Gastrocnemius medialis (tissue), 4 donors: ENCODE measurements at regions not wholly inside any gene's neighbourhood (a gene's known extent, or its start where the extent isn't known, plus 50 kb on each side); places are given as distances from the start of the nearest gene placed in this dataset.

Source experiments
- ATAC-seq, 2 donors: fragments of 150-250 bp; one replicate each; pipeline ENCODE4 v1.9.1; 2016
- DNase-seq, 2 donors: peaks; one replicate each; pipeline ENCODE4 v3.0.0-alpha.2; 2019
- H3K27ac ChIP-seq, 4 donors: fragments of 200-600 bp; sonication (generic); 1 replicate in 1 of 4; 2 replicates in 3 of 4; pipeline ENCODE4 v1.5.1; 2016 to 2018; ENCODE audit warnings: mild to moderate bottlenecking in 2 of 4, moderate library complexity in 1 of 4
- H3K27me3 ChIP-seq, 3 donors: fragments of 200-600 bp; sonication (generic) in 2 of 3; 1 replicate in 1 of 3; 2 replicates in 2 of 3; pipeline versions ENCODE4 v1.5.1 to v1.6.0; 2016 to 2019; ENCODE audit warnings: mild to moderate bottlenecking in 1 of 3, moderate library complexity in 1 of 3
- H3K36me3 ChIP-seq, 2 donors: fragments of 200-600 bp; sonication (generic) in 1 of 2; one replicate each; pipeline ENCODE4 v1.5.1; 2017 to 2018
- H3K4me1 ChIP-seq, 2 donors: fragments of 200-600 bp; sonication (generic) in 1 of 2; one replicate each; pipeline ENCODE4 v1.5.1; 2016 to 2017; ENCODE audit warnings: mild to moderate bottlenecking in 2 of 2
- H3K4me3 ChIP-seq, 4 donors: fragments of 200-600 bp; sonication (generic) in 3 of 4; 1 replicate in 1 of 4; 2 replicates in 3 of 4; pipeline ENCODE4 v1.5.1; 2016 to 2019; ENCODE audit warnings: mild to moderate bottlenecking in 2 of 4
- H3K9me3 ChIP-seq, 3 donors: fragments of 200-600 bp; sonication (generic) in 2 of 3; 1 replicate in 1 of 3; 2 replicates in 2 of 3; pipeline ENCODE4 v1.5.1; 2016 to 2019
- CTCF ChIP-seq, 5 experiments: fragments of 450-650 bp in 3 of 5; fragments of 200-600 bp in 2 of 5; sonication (generic) in 2 of 5; IDR thresholded peaks in 4 of 5; conservative IDR thresholded peaks in 1 of 5; 1 replicate in 4 of 5; 2 replicates in 1 of 5; pipeline ENCODE4 v1.5.1; 2016 to 2019; ENCODE audit warnings: antibody characterized with exemption in 5 of 5, mild to moderate bottlenecking in 3 of 5, moderate library complexity in 3 of 5
- POLR2A ChIP-seq, 2 donors: fragments of 450-650 bp; IDR thresholded peaks; one replicate each; pipeline ENCODE4 v1.6.1; 2017; ENCODE audit warnings: antibody characterized with exemption in 2 of 2, mild to moderate bottlenecking in 2 of 2, moderate library complexity in 2 of 2
- in situ Hi-C, 4 donors: fragments of 200-750 bp; cut with MboI; loops; one replicate each; pipeline versions ENCODE4 v1.15.0 to v1.8.0; 2017; ENCODE audit warnings: low sequenced_read_pairs in 4 of 4
- intact Hi-C: fragments of 100-400 bp; cut with DNase I; formaldehyde crosslinking; loops from one replicate; pipeline ENCODE4 v1.15.1; 2023; ENCODE audit warnings: low total_unique reads

- no peak for TF ChIP-seq POLR2A (IDR thresholded peaks at IDR 0.05)
- TF ChIP-seq CTCF (IDR thresholded peaks at IDR 0.05 in 4 of 5, conservative IDR thresholded peaks at IDR 0.05 in 1 of 5): no peak
- Histone ChIP-seq H3K27me3 (no peaks in the 10 kb centered on the region), H3K36me3 (no peaks in the 10 kb centered on the region), H3K4me1 (no peaks in the 10 kb centered on the region), H3K9me3 (no peaks in the 10 kb centered on the region), H3K27ac (no peak overlapping the region), H3K4me3 (no peak overlapping the region)
- no peak for ATAC-seq
- intact Hi-C loops (no loop called here), in situ Hi-C loops (no loop called here)
- no peak for DNase-seq
Measured at GRCh38 chr10:8581521-8582225, 527.2 kb downstream of the GATA3 start.

GRCh38 chr10:8583096-8583495, 528.6 kb downstream of the GATA3 start:
- no peaks in the 10 kb centered on the region for H3K27me3 ChIP-seq
- no peaks in the 10 kb centered on the region for H3K36me3 ChIP-seq
- DNase-seq (no peak), ATAC-seq (no peak)
- no peaks in the 10 kb centered on the region for H3K9me3 ChIP-seq
- H3K4me3 ChIP-seq: no peak overlapping the region
- intact Hi-C loops: no loop called here
- TF ChIP-seq POLR2A (IDR thresholded peaks at IDR 0.05): no peak
- no peak for TF ChIP-seq CTCF (IDR thresholded peaks at IDR 0.05 in 4 of 5, conservative IDR thresholded peaks at IDR 0.05 in 1 of 5)
- no peaks in the 10 kb centered on the region for H3K4me1 ChIP-seq
- H3K27ac ChIP-seq: no peak overlapping the region
- in situ Hi-C loops: no loop called here

- in situ Hi-C loops (no loop called here), intact Hi-C loops (no loop called here)
- Histone ChIP-seq H3K4me3 (no peak overlapping the region), H3K27me3 (no peaks in the 10 kb centered on the region), H3K9me3 (no peaks in the 10 kb centered on the region), H3K27ac (no peak overlapping the region), H3K4me1 (no peaks in the 10 kb centered on the region), H3K36me3 (no peaks in the 10 kb centered on the region)
- ATAC-seq (no peak), DNase-seq (no peak)
- TF ChIP-seq CTCF (IDR thresholded peaks at IDR 0.05 in 4 of 5, conservative IDR thresholded peaks at IDR 0.05 in 1 of 5) (no peak), POLR2A (IDR thresholded peaks at IDR 0.05) (no peak)
Measured at GRCh38 chr10:8584666-8585065, 530.2 kb downstream of the GATA3 start.

- no peak overlapping the region for H3K4me3 ChIP-seq
- in situ Hi-C loops: no loop called here
- H3K36me3 ChIP-seq: no peaks in the 10 kb centered on the region
- no peak for TF ChIP-seq CTCF (IDR thresholded peaks at IDR 0.05 in 4 of 5, conservative IDR thresholded peaks at IDR 0.05 in 1 of 5)
- no peak for TF ChIP-seq POLR2A (IDR thresholded peaks at IDR 0.05)
- intact Hi-C loops: no loop called here
- ATAC-seq: no peak
- no peaks in the 10 kb centered on the region for H3K27me3 ChIP-seq
- no peaks in the 10 kb centered on the region for H3K4me1 ChIP-seq
- no peak for DNase-seq
- no peak overlapping the region for H3K27ac ChIP-seq
- no peaks in the 10 kb centered on the region for H3K9me3 ChIP-seq
Measured at GRCh38 chr10:8586504-8586903, 532.0 kb downstream of the GATA3 start.

- Histone ChIP-seq H3K36me3 (no peaks in the 10 kb centered on the region), H3K9me3 (no peaks in the 10 kb centered on the region), H3K4me3 (no peak overlapping the region), H3K27me3 (no peaks in the 10 kb centered on the region), H3K4me1 (no peaks in the 10 kb centered on the region), H3K27ac (no peak overlapping the region)
- intact Hi-C loops: no loop called here
- ATAC-seq (no peak), DNase-seq (no peak)
- TF ChIP-seq CTCF (IDR thresholded peaks at IDR 0.05 in 4 of 5, conservative IDR thresholded peaks at IDR 0.05 in 1 of 5) (no peak), POLR2A (IDR thresholded peaks at IDR 0.05) (no peak)
- in situ Hi-C loops: no loop called here
Measured at GRCh38 chr10:8588135-8588534, 533.6 kb downstream of the GATA3 start.
